Calu3 (cell line): ENCODE measurements at regions not wholly inside any gene's neighbourhood (a gene's known extent, or its start where the extent isn't known, plus 50 kb on each side); places are given as distances from the start of the nearest gene placed in this dataset.

ENCODE experiments used
- BruUV-seq: library from RNA; stranded (reverse); fragments of 400-500 nt; replicated peaks from 2 replicates; lab custom pipeline; 2021; lab: Mats Ljungman, UMichigan
- CTCF ChIA-PET: fragments of 300-600 bp; sonication (Branson Sonifier 250); formaldehyde crosslinking; loops from one replicate; lab custom pipeline; 2022; ENCODE audit warnings: antibody characterized with exemption; lab: Charles Lee
- DNase-seq: peaks from one replicate; pipeline ENCODE4 v3.0.0; 2022
- H3K27ac Mint-ChIP-seq: one replicate; pipeline ENCODE4 v1.8.0; 2022; ENCODE audit warnings: mixed read lengths; ENCODE audit not compliant: unreplicated experiment
- H3K27me3 Mint-ChIP-seq: one replicate; pipeline ENCODE4 v1.8.0; 2022; ENCODE audit warnings: mixed read lengths; ENCODE audit not compliant: unreplicated experiment
- H3K36me3 Mint-ChIP-seq: one replicate; pipeline ENCODE4 v1.8.0; 2022; ENCODE audit warnings: mild to moderate bottlenecking, moderate library complexity, mixed read lengths; ENCODE audit not compliant: insufficient read depth, unreplicated experiment
- H3K4me1 Mint-ChIP-seq: one replicate; pipeline ENCODE4 v1.8.0; 2022; ENCODE audit warnings: mild to moderate bottlenecking, low read depth, mixed read lengths; ENCODE audit not compliant: unreplicated experiment
- H3K4me3 Mint-ChIP-seq: one replicate; pipeline ENCODE4 v1.8.0; 2022; ENCODE audit warnings: mild to moderate bottlenecking, low read depth, moderate library complexity, mixed read lengths; ENCODE audit not compliant: unreplicated experiment
- H3K9me3 Mint-ChIP-seq: one replicate; pipeline ENCODE4 v1.8.0; 2022; ENCODE audit warnings: low read depth, mixed read lengths; ENCODE audit not compliant: unreplicated experiment
- intact Hi-C: fragments of 100-400 bp; cut with micrococcal nuclease; formaldehyde crosslinking; loops from one replicate; pipeline ENCODE4 v1.10.0; 2022; ENCODE audit not compliant: unreplicated experiment
- TF ChIP-seq, protein P1 (sequence below): fragments of 200-600 bp; IDR thresholded peaks from one replicate; pipeline ENCODE4 v1.8.0; 2022; ENCODE audit warnings: antibody characterized with exemption; ENCODE audit not compliant: unreplicated experiment

DNA sequence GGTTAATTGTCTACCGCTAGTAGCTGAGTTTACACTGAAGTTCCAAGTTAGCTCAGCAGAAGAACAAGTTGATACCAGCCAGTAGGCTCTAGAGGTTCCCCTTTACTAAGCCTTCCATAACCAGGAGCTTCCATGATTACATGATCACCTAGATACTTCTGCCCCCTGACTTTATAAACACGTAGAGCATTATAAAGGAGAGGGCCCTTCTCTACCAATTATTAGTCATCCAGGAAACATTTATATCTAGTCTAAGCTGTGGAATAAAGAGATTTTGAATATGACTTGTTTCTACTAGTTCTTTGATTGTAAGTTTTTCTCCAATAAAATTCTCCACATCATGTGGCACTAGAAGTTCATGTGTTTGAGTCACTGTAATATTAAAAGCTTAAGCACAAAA, 818.1 kb upstream of the PCDH10 start:
- Mint-ChIP-seq H3K9me3 (peaks cover 2% of the 10 kb centered on the region), H3K4me1 (no peaks in the 10 kb centered on the region), H3K36me3 (no peaks in the 10 kb centered on the region)

DNA sequence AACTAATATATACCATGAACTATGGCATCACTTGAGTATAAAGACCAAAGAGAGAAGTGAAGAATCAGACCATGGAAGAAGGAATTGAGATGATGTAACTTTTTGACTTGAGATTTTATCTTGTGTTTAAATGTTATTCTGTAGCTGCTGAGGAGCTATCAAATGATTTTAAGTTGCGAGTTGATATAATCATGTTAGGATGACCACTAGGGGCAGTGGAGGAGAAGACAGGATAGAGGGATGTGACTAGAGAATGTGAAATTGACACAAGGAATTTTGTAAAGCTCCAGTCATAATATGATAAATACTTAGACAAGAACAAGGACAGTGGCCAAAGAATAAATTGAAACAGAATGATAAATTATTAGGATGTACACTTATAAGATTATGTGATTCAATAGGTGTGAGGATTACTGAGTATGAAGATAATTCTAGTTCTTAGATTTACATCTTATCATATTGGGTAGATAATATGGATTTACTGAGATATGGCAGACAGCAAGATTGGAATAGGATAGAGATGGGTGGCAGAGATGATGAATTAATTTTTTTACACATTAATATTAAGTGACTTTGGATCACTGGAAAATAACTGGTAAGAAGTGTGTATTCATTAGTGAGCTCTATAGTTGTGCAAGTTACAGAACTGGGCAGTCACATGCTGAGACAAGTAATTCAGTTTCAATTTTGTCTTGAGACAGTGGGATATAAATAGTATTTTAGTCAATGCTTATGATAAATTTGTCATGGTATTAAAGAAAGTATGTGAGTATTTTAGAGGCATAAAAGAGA, 816.0 kb upstream of the PCDH10 start:
- Mint-ChIP-seq H3K36me3 (no peaks in the 10 kb centered on the region), H3K4me3 (no peak overlapping the region), H3K27me3 (no peaks in the 10 kb centered on the region), H3K4me1 (no peaks in the 10 kb centered on the region), H3K9me3 (peaks cover 2% of the 10 kb centered on the region), H3K27ac (no peak overlapping the region)
- no TSS peak for BruUV-seq
- intact Hi-C loops, result no loop called here
- DNase-seq, result no peak
- CTCF ChIA-PET, result interaction anchor here (0.7 kb wide), 1 partner anchor 281 kb away, joined by 3 read pairs; no protein-coding TSS in a partner anchor
- TF ChIP-seq, protein P1, sequence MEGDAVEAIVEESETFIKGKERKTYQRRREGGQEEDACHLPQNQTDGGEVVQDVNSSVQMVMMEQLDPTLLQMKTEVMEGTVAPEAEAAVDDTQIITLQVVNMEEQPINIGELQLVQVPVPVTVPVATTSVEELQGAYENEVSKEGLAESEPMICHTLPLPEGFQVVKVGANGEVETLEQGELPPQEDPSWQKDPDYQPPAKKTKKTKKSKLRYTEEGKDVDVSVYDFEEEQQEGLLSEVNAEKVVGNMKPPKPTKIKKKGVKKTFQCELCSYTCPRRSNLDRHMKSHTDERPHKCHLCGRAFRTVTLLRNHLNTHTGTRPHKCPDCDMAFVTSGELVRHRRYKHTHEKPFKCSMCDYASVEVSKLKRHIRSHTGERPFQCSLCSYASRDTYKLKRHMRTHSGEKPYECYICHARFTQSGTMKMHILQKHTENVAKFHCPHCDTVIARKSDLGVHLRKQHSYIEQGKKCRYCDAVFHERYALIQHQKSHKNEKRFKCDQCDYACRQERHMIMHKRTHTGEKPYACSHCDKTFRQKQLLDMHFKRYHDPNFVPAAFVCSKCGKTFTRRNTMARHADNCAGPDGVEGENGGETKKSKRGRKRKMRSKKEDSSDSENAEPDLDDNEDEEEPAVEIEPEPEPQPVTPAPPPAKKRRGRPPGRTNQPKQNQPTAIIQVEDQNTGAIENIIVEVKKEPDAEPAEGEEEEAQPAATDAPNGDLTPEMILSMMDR, result no peak

More for the DNA sequence above, 818.1 kb upstream of the PCDH10 start:
- Mint-ChIP-seq H3K27ac (no peak overlapping the region), H3K27me3 (no peaks in the 10 kb centered on the region), H3K4me3 (no peak overlapping the region)
- BruUV-seq, result no TSS peak
- TF ChIP-seq, protein P1, result no peak
- DNase-seq, result no peak
- intact Hi-C loops, result no loop called here
- CTCF ChIA-PET, result no interaction called here

DNA sequence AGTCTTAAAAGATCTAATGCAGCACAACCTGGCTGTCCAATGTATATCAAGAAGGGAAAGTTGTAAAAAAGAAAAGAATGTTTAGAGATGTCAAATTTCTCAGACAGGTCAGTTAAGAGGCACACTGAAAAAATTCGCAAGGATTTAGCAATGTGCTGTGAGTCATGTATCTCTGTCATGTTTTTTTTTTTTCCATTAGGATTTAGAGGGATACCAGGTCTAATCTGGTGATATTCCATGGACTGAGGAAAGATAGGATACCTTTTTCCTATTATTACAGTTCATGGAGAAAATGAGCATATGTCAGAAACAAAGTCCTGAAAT, 815.4 kb upstream of the PCDH10 start:
- Mint-ChIP-seq H3K4me3 (no peak overlapping the region), H3K36me3 (no peaks in the 10 kb centered on the region), H3K27me3 (no peaks in the 10 kb centered on the region), H3K9me3 (peaks cover 2% of the 10 kb centered on the region), H3K4me1 (no peaks in the 10 kb centered on the region), H3K27ac (no peak overlapping the region)
- CTCF ChIA-PET, result no interaction called here
- intact Hi-C loops, result no loop called here
- TF ChIP-seq, protein P1, result no peak
- no peak for DNase-seq
- no TSS peak for BruUV-seq

GRCh38 chr4:132334081-132334480, 815.0 kb upstream of the PCDH10 start:
- intact Hi-C loops, result no loop called here
- TF ChIP-seq, protein P1, result no peak
- no peak overlapping the region for H3K27ac Mint-ChIP-seq
- BruUV-seq, result no TSS peak
- no peaks in the 10 kb centered on the region for H3K36me3 Mint-ChIP-seq
- no peak for DNase-seq
- H3K4me3 Mint-ChIP-seq, result no peak overlapping the region
- CTCF ChIA-PET, result no interaction called here
- no peaks in the 10 kb centered on the region for H3K4me1 Mint-ChIP-seq
- H3K9me3 Mint-ChIP-seq, result peaks cover 2% of the 10 kb centered on the region
- no peaks in the 10 kb centered on the region for H3K27me3 Mint-ChIP-seq
